IMR-90 (cell line): ENCODE measurements at regions not wholly inside any gene's neighbourhood (a gene's known extent, or its start where the extent isn't known, plus 50 kb on each side); places are given as distances from the start of the nearest gene placed in this dataset.

ENCODE experiments used
- ATAC-seq: fragments of 200-7000 bp; cut with Tn5 transposase; 2 replicates; pipeline ENCODE4 v1.9.1; 2020; ENCODE audit warnings: low read depth, mild to moderate bottlenecking, moderate library complexity
- BruUV-seq: library from RNA; stranded (reverse); fragments of 400-500 nt; replicated peaks from 2 replicates; lab custom pipeline; 2021; lab: Mats Ljungman, UMichigan
- CTCF ChIA-PET: fragments of 300-600 bp; formaldehyde crosslinking; extraction: SDS; loops from one replicate; lab custom pipeline; 2021; ENCODE audit warnings: antibody characterized with exemption; lab: Yijun Ruan, JAX
- POLR2A ChIA-PET: fragments of 300-600 bp; sonication (Branson Sonifier 250); formaldehyde crosslinking; loops from one replicate; lab custom pipeline; 2022; ENCODE audit warnings: antibody characterized with exemption; ENCODE audit not compliant: unreplicated experiment; lab: Charles Lee
- DNase-seq: peaks from one replicate; pipeline ENCODE4 v3.0.0; 2013
- H2AFZ ChIP-seq: replicated peaks from 2 replicates; pipeline ENCODE3; 2013; ENCODE audit warnings: low read length, mild to moderate bottlenecking; ENCODE audit not compliant: poor library complexity
- H2AK5ac ChIP-seq: 2 replicates; pipeline ENCODE4 v1.6.1; 2013; ENCODE audit warnings: low read depth, low read length, inconsistent platforms
- H2AK9ac ChIP-seq: replicated peaks from 2 replicates; pipeline ENCODE3; 2013; ENCODE audit warnings: mild to moderate bottlenecking, low read depth, low read length, moderate library complexity; ENCODE audit not compliant: poor library complexity
- H2BK120ac ChIP-seq: 2 replicates; pipeline ENCODE4 v1.6.1; 2013; ENCODE audit warnings: low read depth, low read length, inconsistent platforms
- H2BK15ac ChIP-seq: 3 replicates; pipeline ENCODE4 v1.6.1; 2013; ENCODE audit warnings: low read depth, low read length, inconsistent platforms
- H2BK20ac ChIP-seq: 2 replicates; pipeline ENCODE4 v1.6.1; 2013; ENCODE audit warnings: low read depth, mild to moderate bottlenecking, inconsistent platforms, low read length, moderate library complexity
- H2BK5ac ChIP-seq: 2 replicates; pipeline ENCODE4 v1.6.1; 2013; ENCODE audit warnings: mild to moderate bottlenecking, low read depth, low read length, inconsistent platforms; ENCODE audit not compliant: poor library complexity, severe bottlenecking
- H3K14ac ChIP-seq: replicated peaks from 2 replicates; pipeline ENCODE4 v1.6.1; 2013; ENCODE audit warnings: low read depth, low read length, inconsistent platforms
- H3K18ac ChIP-seq: 2 replicates; pipeline ENCODE4 v1.6.1; 2013; ENCODE audit warnings: low read depth, low read length, control low read depth
- H3K23ac ChIP-seq: 2 replicates; pipeline ENCODE4 v1.6.1; 2013; ENCODE audit warnings: low read depth, low read length, inconsistent platforms
- H3K27ac ChIP-seq: 2 replicates; pipeline ENCODE4 v1.5.1; 2013; ENCODE audit warnings: mild to moderate bottlenecking, control low read depth, low read length; ENCODE audit not compliant: insufficient read depth
- H3K27me3 ChIP-seq: 2 replicates; pipeline ENCODE4 v1.6.1; 2013; ENCODE audit warnings: low read length; ENCODE audit not compliant: control insufficient read depth, insufficient read depth
- H3K36me3 ChIP-seq: 2 replicates; pipeline ENCODE4 v1.6.1; 2013; ENCODE audit warnings: low read length, mixed read lengths; ENCODE audit not compliant: control insufficient read depth, insufficient read depth
- H3K4ac ChIP-seq: 2 replicates; pipeline ENCODE4 v1.6.1; 2013; ENCODE audit warnings: low read depth, low read length, inconsistent platforms
- H3K4me1 ChIP-seq: 2 replicates; pipeline ENCODE4 v1.6.1; 2013; ENCODE audit warnings: low read length, mixed read lengths; ENCODE audit not compliant: control insufficient read depth, insufficient read depth
- H3K4me2 ChIP-seq: 2 replicates; pipeline ENCODE4 v1.6.1; 2013; ENCODE audit warnings: low read depth, mild to moderate bottlenecking, control low read depth, low read length, moderate library complexity
- H3K4me3 ChIP-seq: 2 replicates; pipeline ENCODE4 v1.5.1; 2013; ENCODE audit warnings: low read depth, mild to moderate bottlenecking, control low read depth, low read length, moderate library complexity; ENCODE audit not compliant: insufficient read depth
- H3K56ac ChIP-seq: 2 replicates; pipeline ENCODE4 v1.6.1; 2013; ENCODE audit warnings: low read length, inconsistent platforms; ENCODE audit not compliant: insufficient read depth; ENCODE audit errors: extremely low read depth
- H3K79me1 ChIP-seq, 2 experiments: 2 replicates each; pipeline ENCODE4 v1.6.1; 2013; ENCODE audit warnings: low read length in 2 of 2, inconsistent platforms in 1 of 2, low read depth in 1 of 2
- H3K9ac ChIP-seq: 2 replicates; pipeline ENCODE4 v1.6.1; 2013; ENCODE audit warnings: low read depth, low read length, control low read depth
- H3K9me1 ChIP-seq: 2 replicates; pipeline ENCODE4 v1.6.1; 2013; ENCODE audit warnings: low read length, inconsistent platforms; ENCODE audit not compliant: insufficient read depth
- H3K9me3 ChIP-seq: 2 replicates; pipeline ENCODE4 v1.6.1; 2013; ENCODE audit warnings: low read length; ENCODE audit not compliant: control insufficient read depth, insufficient read depth
- H4K20me1 ChIP-seq: 2 replicates; pipeline ENCODE4 v1.6.1; 2013; ENCODE audit warnings: low read length, inconsistent platforms; ENCODE audit not compliant: insufficient read depth
- H4K5ac ChIP-seq: 2 replicates; pipeline ENCODE4 v1.6.1; 2013; ENCODE audit warnings: mild to moderate bottlenecking, low read depth, low read length, control low read depth
- H4K8ac ChIP-seq, 2 experiments: 2 replicates each; pipeline ENCODE4 v1.6.1; 2013; ENCODE audit warnings: low read depth in 2 of 2, low read length in 2 of 2, control low read depth in 1 of 2, inconsistent platforms in 1 of 2
- H4K91ac ChIP-seq: 2 replicates; pipeline ENCODE4 v1.6.1; 2013; ENCODE audit warnings: low read depth, low read length, inconsistent platforms; ENCODE audit not compliant: insufficient read depth
- CEBPB ChIP-seq: IDR thresholded peaks from 2 replicates; pipeline ENCODE4 v1.6.1; 2012; ENCODE audit warnings: low read depth, low read length, improper control_type of control experiment
- CTCF ChIP-seq: conservative IDR thresholded peaks from 2 replicates; pipeline ENCODE4 v1.5.1; 2012; ENCODE audit warnings: mild to moderate bottlenecking, low read depth, low read length, improper control_type of control experiment
- ELK1 ChIP-seq: fragments of 150-350 bp; IDR thresholded peaks from 2 replicates; pipeline ENCODE4 v1.6.1; 2016; ENCODE audit warnings: low read depth, mild to moderate bottlenecking, low read length, moderate library complexity, borderline replicate concordance
- FOS ChIP-seq: fragments of 150-350 bp; IDR thresholded peaks from 2 replicates; pipeline ENCODE4 v1.6.1; 2016; ENCODE audit warnings: low read depth, low read length
- MXI1 ChIP-seq: IDR thresholded peaks from 2 replicates; pipeline ENCODE4 v1.6.1; 2012; ENCODE audit warnings: low read depth, mild to moderate bottlenecking, low read length, moderate library complexity, borderline replicate concordance
- RAD21 ChIP-seq: IDR thresholded peaks from 2 replicates; pipeline ENCODE4 v1.6.1; 2012; ENCODE audit warnings: low read length, improper control_type of control experiment
- RFX5 ChIP-seq: IDR thresholded peaks from 2 replicates; pipeline ENCODE4 v1.8.0; 2012; ENCODE audit warnings: low read depth, mild to moderate bottlenecking, low read length, moderate library complexity
- SMC3 ChIP-seq: fragments of 150-350 bp; IDR thresholded peaks from 2 replicates; pipeline ENCODE4 v1.6.1; 2016; ENCODE audit warnings: low read depth, mild to moderate bottlenecking, antibody characterized with exemption, low read length, moderate library complexity
- WGBS, 2 experiments: methylation state at CpG; one replicate each; pipeline versions ENCODE4 v1.1.5 to v1.1.7; 2013; ENCODE audit warnings: missing lambda C conversion rate in 2 of 2; ENCODE audit not compliant: insufficient read length in 1 of 2; ENCODE audit errors: extremely low coverage in 2 of 2; 5-methylcytosine and 5-hydroxymethylcytosine counted together
- dilution Hi-C: fragments of 300-500 bp; cut with HindIII; formaldehyde crosslinking; loops from one replicate; pipeline ENCODE4 v1.14.3; 2018; ENCODE audit warnings: low sequenced_read_pairs; ENCODE audit not compliant: unreplicated experiment
- in situ Hi-C: fragments of 300-500 bp; cut with MboI; formaldehyde crosslinking; loops from 3 replicates; pipeline ENCODE4 v1.14.3; 2019; ENCODE audit warnings: low sequenced_read_pairs, inconsistent platforms, mixed read lengths
- intact Hi-C: fragments of 100-400 bp; cut with micrococcal nuclease; formaldehyde crosslinking; loops from 2 replicates; pipeline ENCODE4 v1.10.0; 2022

- H3K9me1 ChIP-seq: no peaks in the 10 kb centered on the region
- H3K18ac ChIP-seq: no peak overlapping the region
- no peak overlapping the region for H3K14ac ChIP-seq
- no peak overlapping the region for H3K4me2 ChIP-seq
- H4K5ac ChIP-seq: no peak overlapping the region
- no peak overlapping the region for H2BK15ac ChIP-seq
- no peaks in the 10 kb centered on the region for H3K79me1 ChIP-seq
- no peaks in the 10 kb centered on the region for H4K20me1 ChIP-seq
- ATAC-seq: no peak
- no peak overlapping the region for H3K9ac ChIP-seq
- H3K9me3 ChIP-seq: no peaks in the 10 kb centered on the region
- no peak for DNase-seq
- no peak overlapping the region for H3K27ac ChIP-seq
- no peak overlapping the region for H4K8ac ChIP-seq
- H4K91ac ChIP-seq: no peak overlapping the region
- no peak overlapping the region for H3K4me3 ChIP-seq
- H2BK5ac ChIP-seq: no peak overlapping the region
- H3K23ac ChIP-seq: no peak overlapping the region
- H3K27me3 ChIP-seq: peaks cover 13% of the 10 kb centered on the region
- in situ Hi-C loops: no loop called here
- ChIA-PET CTCF (no interaction called here), POLR2A (no interaction called here)
- no peak overlapping the region for H2AFZ ChIP-seq
- no peak overlapping the region for H3K56ac ChIP-seq
- TF ChIP-seq RFX5: no peak
- TF ChIP-seq RAD21: no peak
- no peak for TF ChIP-seq FOS
- no peak for TF ChIP-seq SMC3
- TF ChIP-seq ELK1: no peak
- TF ChIP-seq CTCF: no peak
- no peak for TF ChIP-seq MXI1
- no peak for TF ChIP-seq CEBPB
- H3K4me1 ChIP-seq: peaks cover 2% of the 10 kb centered on the region
- no peak overlapping the region for H2BK20ac ChIP-seq
- intact Hi-C loops: no loop called here
- H2BK120ac ChIP-seq: no peak overlapping the region
- 94% methylated on average over 5 of the region's 9 CpGs; no CpG with 5 or more reads in 1 of the 2 experiments for WGBS, 2 experiments
- BruUV-seq: no TSS peak
- dilution Hi-C loops: no loop called here
- H2AK5ac ChIP-seq: peak overlapping the region; percentile 51; the same call in 1 of the 2 replicates
- H3K4ac ChIP-seq: no peak overlapping the region
- H2AK9ac ChIP-seq: no peak overlapping the region
- H3K36me3 ChIP-seq: no peaks in the 10 kb centered on the region
These were observed 80.3 kb upstream of the TAF1B start for GRCh38 chr2:9762941-9763340.
